Posterior vena cava (tissue), 2 donors: ENCODE measurements at regions not wholly inside any gene's neighbourhood (a gene's known extent, or its start where the extent isn't known, plus 50 kb on each side); places are given as distances from the start of the nearest gene placed in this dataset.
"Not testable (repeated sequence)": the region's sequence is repeated elsewhere in the genome, so short reads cannot be mapped to it uniquely, and the experiment has no call there.

ENCODE experiments used
- DNase-seq: peaks from one replicate; pipeline ENCODE4 v3.0.0-alpha.2; 2020; ENCODE audit warnings: low spot score
- intact Hi-C, 2 donors: fragments of 100-400 bp; cut with DNase I; formaldehyde crosslinking; loops; one replicate each; pipeline versions ENCODE4 v1.14.1 to v1.14.2; 2022 to 2023
- donor health status: DM: yes; HTN: yes; CAD: no.
- donor health status: DM: yes; HTN: yes; CAD: no.

DNA sequence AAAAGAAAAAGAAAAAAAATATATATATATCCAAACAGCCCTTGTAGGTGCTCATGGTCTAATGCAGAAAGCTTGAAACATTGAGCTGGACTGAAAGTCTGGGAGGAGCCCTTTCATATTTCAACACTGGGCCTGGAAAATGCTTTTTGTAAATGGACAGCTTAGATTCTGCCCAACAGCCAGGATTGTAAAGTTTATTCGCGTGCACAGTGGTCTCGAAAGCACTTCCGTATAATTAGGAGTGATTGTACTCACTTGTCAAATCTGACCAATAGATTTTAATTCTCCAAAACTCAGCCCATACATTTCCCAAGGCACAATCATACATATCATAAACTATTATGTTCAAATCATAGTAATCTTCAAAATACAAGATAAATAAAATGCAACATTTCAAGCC is 260.1 kb downstream of the COL4A1 start:
- intact Hi-C loops, result no loop called here

DNA sequence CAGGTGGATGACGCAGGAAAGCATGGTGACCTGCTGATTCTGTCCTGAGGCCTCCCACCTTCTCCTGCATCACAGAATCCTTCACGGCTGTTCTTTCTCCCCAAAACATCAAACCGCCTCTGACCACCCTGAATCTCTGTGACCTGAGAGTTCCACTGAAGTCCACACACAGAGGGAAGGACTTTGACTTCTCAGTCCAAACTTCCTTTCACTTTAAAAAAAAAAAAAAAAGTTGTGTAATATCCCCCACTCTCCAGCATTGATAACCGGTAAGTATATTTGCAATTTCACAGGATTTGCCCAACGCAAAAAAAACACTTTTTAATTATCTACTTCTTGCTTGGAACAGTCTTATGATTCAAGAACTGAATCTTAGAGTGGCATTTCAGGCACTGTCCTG is 259.5 kb upstream of the IRS2 start:
- intact Hi-C loops, result no loop called here
- no peak for DNase-seq

More for the DNA sequence above, 260.1 kb downstream of the COL4A1 start:
- DNase-seq, result no peak

DNA sequence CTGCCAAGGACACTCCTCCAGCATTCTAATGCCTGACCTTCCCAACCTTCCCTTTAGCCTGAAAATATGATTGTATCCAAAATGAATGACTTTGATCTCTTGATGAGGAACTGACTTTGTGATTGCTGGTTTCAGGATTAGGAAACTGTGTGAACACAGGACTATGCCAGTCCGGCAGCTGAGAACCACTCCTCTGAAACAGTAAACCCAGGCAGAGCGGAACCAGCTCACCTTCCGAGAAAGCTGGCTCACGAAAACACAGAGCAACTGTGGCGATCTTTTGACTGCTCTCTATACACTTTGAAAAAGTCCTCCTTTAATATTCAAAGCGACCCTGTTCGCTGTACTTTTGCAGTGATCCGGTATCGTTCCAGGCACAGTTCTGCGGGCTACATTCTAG is 258.8 kb upstream of the IRS2 start:
- intact Hi-C loops, result no loop called here
- DNase-seq, result no peak

DNA sequence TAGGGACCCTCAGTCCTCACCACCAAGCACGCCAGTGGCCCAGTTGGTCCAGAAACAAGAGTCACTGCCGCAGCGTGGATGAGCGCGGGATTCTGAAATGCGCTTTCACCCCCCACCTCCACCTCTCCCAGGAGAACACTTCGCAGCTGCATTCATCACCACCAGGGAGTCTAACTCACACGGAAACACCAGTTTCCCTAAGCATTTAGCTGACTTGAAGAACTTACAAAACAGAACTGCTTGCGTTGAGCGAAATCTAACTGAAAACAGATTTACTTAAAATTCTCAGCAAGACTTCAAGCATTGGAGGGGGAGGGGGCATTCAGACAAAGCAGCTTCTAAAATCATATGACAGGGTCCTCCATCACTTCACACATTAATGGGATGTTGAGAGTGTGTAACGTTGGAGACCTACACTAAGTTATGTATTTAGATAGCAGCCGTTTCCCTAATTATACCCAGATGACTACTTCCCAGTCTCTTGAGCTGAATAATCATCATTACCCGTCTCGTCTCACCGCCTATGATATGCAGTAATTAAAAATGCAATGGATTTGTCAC is 258.2 kb upstream of the IRS2 start:
- DNase-seq, result no peak
- intact Hi-C loops, result no loop called here

DNA sequence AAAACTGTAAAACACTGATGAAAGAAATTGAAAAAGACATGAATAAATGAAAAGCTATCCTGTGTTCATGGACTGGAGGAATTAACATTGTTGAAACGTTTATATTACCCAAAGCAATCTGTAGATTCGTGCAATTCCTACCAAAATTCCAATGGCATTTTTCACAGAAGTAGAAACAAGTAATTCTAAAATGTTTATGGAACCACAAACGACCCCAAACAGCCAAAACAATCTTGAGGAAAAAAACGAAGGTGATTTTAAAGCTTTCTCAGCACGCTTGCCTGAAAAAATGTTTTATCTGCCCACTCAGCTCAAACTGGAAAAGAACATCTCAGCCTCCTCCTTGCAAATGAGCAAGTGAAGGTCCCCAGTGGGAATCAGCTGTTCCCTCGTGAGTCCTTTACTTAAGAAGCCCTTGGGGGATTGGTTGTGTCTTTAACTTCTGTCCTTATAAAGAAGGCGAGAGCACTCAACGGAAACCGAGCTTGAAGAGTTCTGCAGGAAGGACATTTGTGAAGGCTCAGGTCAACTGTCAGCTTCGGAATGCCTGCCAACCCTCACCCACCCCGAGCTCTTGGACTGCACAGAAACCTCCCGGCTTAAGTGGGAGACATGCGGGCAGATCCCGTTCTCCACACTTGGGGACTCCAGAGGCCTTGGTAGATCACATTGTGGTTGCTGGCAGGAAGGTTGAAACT is 256.0 kb upstream of the IRS2 start:
- DNase-seq, result no peak
- intact Hi-C loops, result no loop called here

DNA sequence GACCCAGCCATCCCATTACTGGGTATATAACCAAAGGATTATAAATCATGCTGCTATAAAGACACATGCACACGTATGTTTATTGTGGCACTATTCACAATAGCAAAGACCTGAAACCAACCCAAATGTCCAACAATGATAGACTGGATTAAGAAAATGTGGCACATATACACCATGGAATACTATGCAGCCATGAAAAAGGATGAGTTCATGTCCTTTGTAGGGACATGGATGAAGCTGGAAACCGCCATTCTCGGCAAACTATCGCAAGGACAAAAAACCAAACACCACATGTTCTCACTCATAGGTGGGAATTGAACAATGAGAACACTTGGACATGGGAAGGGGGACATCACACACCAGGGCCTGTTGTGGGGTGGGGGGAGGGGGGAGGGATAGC is 255.3 kb upstream of the IRS2 start:
- intact Hi-C loops, DNase-seq: not testable (repeated sequence)

DNA sequence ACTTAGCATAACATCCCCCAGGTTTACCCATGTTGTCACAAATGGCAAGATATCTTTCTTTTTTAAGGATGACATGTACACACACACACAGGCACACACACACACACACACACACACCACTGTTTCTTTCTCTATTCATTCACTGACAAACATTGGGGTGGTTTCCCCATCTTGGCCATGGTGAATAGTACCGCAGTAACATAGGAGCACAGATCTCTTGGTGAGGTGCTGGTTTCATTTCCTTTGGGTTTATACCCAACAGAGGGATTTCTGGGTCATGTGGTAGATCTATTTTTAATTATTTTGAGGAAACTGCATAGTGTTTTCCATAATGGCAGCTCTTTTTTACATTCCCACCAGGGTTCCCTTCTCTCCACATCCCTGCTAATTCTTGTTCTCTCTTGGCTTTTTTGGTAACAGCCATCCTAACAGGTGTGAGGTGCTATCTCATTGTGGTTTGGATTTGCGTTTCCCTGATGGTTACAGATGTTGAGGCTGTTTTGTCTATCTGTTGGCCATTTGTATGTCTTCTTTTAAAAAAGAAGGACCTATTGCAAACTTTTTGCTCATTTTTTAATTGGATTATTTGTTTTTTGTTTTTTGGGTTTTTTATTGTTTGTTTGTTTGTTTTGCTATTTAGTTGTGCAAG is 251.7 kb upstream of the IRS2 start:
- no peak for DNase-seq
- intact Hi-C loops, result no loop called here

DNA sequence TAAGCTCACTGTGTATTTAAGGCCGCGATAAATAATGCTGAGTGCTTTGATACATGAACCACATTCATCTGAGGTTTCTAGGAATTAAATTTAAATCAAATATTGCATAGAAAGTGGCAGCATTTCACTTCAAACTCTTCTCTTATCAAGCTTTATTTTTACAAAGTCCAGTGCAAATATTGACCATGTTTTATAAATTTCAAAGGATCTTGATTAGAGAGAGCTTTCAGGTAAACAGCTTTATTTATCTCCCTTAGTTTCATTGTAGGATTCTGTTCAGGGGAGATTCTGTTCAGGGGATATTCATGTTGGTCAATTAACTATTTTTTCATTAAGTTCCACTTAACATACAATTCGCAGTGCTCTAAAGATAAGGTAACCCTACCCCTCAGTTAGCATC is 249.7 kb upstream of the IRS2 start:
- intact Hi-C loops, result no loop called here
- DNase-seq, result no peak

DNA sequence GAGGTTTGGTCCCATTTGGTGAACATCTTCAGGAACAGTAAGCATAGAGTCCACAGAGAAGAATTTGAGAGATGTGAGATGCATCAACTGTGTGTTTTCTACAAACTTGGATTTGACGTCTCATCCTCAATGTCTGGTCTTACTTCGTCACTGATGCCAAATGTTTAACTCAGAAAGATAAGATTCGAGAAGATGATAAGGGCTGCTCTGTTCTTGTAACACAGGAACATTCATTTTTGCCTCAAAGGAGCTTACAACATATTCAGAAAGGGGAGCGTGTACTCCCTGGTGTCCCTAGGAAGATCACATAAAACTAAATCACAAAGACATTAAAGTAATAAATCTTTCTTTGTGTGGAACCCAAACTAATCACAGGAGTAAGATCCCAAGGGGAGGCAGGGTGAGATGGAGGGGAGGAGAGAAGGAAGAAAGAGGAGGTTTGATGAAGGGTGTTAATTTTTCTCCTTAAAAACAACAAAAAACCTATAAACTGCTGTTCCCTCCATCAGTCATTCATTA is 247.7 kb upstream of the IRS2 start:
- no peak for DNase-seq
- intact Hi-C loops, result no loop called here

DNA sequence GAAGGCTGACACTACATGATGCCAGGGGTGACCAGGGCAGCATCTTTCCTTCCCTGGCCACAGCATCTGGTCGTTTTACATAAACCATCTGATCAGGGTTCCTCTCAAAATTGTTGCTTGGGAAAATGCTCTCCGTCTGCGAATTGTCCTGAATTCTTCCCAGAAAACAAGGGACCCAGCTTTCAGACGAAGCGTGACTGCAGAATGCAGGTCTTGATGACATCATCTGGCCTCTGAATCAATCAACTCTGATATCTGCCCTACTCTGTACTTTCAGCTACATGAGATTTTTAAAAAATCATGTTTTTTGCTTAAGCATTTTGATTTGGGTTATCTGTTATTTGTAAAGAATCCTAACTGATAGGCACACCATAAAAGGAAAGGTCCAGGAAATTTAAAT is 246.6 kb upstream of the IRS2 start:
- intact Hi-C loops, result no loop called here
- DNase-seq, result no peak

DNA sequence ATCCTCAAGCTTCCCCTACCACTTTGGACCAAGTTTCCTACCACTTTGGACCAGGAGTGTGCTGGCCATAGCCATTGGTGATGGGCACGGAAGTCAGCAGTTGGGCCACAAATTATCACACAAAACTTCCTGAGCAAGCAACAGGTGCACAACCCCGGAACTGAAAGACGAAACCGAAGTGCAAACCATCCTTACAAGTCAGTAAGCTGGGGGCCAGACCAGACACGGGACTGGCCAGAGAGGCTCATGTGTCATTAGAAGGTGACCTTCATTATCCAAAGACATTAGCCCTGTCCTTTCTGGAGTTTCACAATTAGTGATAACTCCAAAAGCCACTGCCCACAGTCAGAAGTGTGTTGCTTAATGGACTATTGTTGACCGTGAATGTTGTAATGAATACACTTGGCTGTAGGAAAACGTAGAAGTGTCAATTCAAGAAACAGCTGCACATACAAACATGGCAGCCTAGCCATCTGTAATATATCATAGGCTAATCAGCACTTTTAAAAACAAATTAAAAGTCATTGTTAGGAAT is 244.1 kb upstream of the IRS2 start:
- intact Hi-C loops, result no loop called here
- DNase-seq, result no peak

DNA sequence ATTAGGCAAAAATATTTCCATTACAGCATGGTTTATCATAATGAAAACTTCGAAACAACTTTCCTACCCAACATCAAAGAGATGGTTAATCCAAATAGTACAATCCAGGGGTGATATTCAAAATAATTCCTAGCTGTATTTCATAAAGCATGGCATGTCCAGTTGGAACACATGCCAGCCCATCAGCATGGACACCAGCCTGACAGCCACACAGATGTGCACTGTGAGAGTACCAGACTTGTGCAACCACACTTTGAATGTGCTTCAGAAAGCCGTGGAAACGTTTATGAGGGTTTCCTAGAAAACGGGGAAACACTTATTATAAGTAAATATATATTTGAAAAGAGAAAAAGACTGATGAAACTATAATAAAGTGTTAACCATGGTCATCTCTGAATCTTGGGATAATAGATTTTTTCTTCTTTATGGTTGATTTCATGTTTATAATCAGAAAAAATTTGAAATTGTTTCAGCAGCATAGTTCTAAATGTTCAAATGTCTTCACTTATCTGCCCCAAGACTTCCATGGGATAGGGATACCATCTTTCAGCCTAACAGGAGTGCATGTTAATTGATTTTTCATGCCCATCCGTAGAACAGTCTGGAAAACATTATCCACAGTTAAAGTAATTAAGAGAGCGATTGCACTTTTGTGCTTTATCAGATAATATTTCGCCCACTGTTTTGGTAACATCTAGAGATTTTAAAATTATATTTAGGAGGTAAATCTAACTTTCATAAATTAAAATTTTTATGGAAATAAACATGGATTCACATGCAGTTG is 242.6 kb upstream of the IRS2 start:
- no peak for DNase-seq
- intact Hi-C loops, result loop anchor here in 1 of 2 donors (10.0 kb wide), 1 partner anchor 746 kb away; no protein-coding TSS in a partner anchor

DNA sequence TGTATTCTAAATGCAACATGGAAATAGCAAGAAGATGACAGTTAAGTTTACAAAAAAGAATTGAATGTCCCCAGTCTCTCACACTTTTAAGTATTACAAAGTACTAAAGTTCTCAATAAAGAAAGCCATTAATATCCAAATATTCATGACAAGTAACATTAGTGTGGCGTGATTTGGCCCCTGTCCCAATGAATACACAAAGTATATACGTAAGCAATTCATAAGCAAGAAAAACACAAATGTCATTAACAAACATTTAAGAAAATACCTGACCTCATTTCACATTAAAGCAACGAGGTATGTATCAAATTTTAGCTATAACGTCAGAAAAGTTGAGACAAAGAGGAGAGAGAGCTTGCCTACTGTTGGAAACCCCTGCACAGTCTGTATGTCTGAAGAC is 241.9 kb upstream of the IRS2 start:
- intact Hi-C loops, result loop anchor here in 1 of 2 donors (10.0 kb wide), 1 partner anchor 746 kb away; no protein-coding TSS in a partner anchor
- no peak for DNase-seq

DNA sequence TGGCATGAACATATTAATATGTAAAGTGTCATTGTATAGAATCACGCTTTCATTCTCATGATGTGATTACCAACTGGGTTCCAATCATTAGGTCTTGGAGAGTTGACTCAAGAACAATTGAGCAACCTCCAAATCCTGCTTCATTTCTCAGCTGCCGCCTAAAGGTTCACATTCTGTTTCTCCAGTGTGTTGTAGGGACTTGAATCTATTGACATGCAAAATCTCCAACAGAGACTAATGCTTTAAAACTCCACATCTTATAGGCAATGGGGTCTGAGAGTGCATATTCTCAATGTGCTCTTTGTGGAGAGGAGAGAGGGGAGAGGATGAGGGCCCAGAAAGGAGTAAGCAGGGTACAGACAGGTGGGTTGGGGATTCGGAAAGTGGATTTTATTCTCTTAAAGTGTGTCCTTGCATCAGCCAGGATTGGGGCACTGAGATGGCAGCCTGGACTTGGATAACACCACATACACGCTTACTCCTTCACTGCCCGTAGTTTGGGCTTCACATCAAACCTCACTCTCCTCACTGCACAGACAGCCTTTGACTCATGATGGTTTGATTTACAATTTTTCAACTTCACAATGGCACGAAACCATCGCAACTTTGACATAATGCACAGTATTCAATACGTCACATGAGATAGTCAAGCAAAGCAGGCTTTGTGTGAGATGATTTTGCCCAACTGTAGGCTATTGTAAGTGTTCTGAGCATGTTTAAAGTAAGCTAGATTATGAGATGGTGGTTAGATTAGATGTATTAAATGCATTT is 241.3 kb upstream of the IRS2 start:
- no peak for DNase-seq
- intact Hi-C loops, result loop anchor here in 1 of 2 donors (10.0 kb wide), 1 partner anchor 747 kb away; no protein-coding TSS in a partner anchor

DNA sequence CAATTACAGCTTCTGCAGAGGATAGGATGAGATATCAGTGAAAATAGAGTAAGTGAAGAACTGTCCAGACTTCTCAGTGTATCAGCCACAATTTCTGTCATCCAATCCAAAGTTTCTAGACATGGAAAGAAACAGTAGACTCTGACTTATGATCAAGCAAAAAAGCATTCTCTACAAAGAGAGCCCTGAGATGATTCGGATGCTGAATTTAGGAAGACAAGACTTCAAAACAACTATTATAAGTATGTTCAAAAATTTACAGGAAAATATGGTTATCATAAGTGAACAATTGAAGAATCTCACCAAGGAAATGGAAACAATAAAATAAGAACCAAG is 238.2 kb upstream of the IRS2 start:
- intact Hi-C loops, result loop anchor here in 1 of 2 donors (10.0 kb wide), 1 partner anchor 750 kb away; no protein-coding TSS in a partner anchor
- no peak for DNase-seq

DNA sequence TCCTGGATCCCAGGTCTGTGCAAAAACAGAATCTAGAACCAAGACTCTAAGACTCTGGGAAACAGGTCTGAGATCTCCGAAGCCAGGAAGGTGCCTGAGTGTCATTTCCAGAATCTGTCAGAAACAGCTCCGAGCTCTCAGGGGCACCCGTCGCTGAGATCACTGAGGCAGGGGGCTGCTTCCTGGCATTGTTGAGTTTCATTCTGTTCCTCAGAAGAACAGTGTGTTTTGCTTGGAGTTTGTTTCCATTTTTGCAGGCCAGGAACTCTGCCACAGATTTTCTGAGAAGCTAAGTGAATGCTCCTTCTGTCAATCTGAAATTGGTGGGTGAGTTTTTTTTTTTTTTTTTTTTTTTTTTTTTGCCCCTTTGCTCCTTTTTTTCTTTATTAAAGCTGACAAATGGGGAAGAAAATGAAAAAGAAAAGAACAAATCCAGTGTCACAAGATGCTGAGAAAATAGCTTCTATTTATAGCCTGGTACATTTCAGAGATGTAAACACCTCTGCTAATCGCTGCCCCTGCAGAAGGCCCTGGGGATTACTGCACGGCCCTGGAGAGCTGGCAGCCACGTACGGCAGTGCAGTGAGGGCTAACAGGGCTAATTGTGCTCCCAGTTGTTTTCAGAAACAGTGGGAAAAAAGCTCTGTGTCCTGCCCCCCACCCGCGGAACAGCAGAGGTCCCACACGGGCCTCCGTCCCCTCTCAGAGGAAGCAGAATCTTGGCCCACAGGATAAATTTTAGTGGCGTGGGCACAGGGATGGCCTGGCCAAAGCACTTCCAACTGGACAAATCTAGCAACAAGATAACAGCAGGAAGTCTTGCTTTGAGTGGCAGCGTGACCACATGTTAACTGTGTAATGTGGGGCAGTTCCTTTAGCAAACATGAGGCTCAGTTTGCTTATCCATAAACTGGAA is 237.6 kb upstream of the IRS2 start:
- intact Hi-C loops, result loop anchor here in 1 of 2 donors (10.0 kb wide), 1 partner anchor 751 kb away; no protein-coding TSS in a partner anchor
- no peak for DNase-seq

DNA sequence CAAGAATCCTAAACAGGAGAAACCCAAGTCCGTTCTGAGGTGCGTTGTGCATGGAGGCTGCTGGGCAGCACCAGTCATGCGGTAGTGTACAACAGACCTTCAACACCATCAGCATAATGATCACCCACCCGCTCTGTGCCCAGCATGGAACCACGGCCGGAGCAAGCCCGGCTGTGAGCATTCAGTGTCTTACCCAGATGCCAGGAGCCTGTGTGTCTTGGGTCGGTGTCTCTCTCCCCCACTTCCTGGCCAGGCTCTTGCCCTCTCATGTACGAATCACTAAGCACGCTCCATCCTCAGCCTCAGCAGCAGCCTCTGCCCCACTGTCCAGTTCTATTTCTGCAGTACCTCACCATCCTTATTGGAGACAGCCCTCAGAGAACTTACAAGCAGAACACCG is 231.6 kb upstream of the IRS2 start:
- no peak for DNase-seq
- intact Hi-C loops, result no loop called here

DNA sequence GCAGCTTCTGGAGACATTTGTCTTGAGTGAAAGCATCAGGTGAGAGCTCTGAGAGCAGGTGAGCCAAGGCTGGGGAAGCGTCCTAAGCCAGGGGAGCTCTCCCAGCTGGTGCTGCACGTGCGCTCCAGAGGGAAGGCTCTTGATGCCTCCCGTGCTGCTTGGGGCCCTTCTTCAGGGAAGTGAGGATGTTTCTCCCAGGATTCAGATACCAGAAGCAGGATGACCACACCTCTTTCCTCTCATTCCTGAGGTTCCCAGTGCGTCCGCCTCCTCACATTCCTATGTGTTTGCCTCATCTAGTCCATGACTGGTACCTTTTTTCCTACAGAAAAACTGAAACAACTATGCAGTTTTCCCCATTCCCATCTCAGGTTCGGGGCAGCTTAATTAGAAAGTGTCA is 231.0 kb upstream of the IRS2 start:
- intact Hi-C loops, result no loop called here

More for the DNA sequence above, 231.0 kb upstream of the IRS2 start:
- DNase-seq, result no peak
